ENCODE measurements at regions not wholly inside any gene's neighbourhood (a gene's known extent, or its start where the extent isn't known, plus 50 kb on each side); places are given as distances from the start of the nearest gene placed in this dataset.

GRCh38 chr6:134725590-134725989, 224.3 kb downstream of the ALDH8A1 start:
- H3K4me3 ChIP-seq (replicated peaks in 1 of 2; ENCODE audit: low read depth in 2 of 2, low read length in 2 of 2): no peak overlapping the region
- DNase-seq (ENCODE audit: low read depth in 2 of 2): no peak
- no peak for TF ChIP-seq CTCF (IDR thresholded peaks at IDR 0.05; ENCODE audit: low read depth, low read length)

- peak in 1 of 2 donors; percentile 45 for DNase-seq (ENCODE audit: low read depth in 2 of 2)
- H3K4me3 ChIP-seq (replicated peaks in 1 of 2; ENCODE audit: low read depth in 2 of 2, low read length in 2 of 2): no peak overlapping the region
- TF ChIP-seq CTCF (IDR thresholded peaks at IDR 0.05; ENCODE audit: low read depth, low read length): no peak
Measured at GRCh38 chr6:134724771-134725340, 225.0 kb downstream of the ALDH8A1 start.

- TF ChIP-seq CTCF (IDR thresholded peaks at IDR 0.05; ENCODE audit: low read depth, low read length): no peak
- DNase-seq (ENCODE audit: low read depth in 2 of 2): peak; percentile 30 to 40
- no peak overlapping the region for H3K4me3 ChIP-seq (replicated peaks in 1 of 2; ENCODE audit: low read depth in 2 of 2, low read length in 2 of 2)
Measured at GRCh38 chr6:134723081-134723871, 226.6 kb downstream of the ALDH8A1 start.

- no peak for TF ChIP-seq CTCF (IDR thresholded peaks at IDR 0.05; ENCODE audit: low read depth, low read length)
- DNase-seq (ENCODE audit: low read depth in 2 of 2): no peak
Measured at GRCh38 chr6:134722200-134722870, 227.6 kb downstream of the ALDH8A1 start.

GRCh38 chr6:134721060-134721405, 228.9 kb downstream of the ALDH8A1 start:
- no peak for TF ChIP-seq CTCF (IDR thresholded peaks at IDR 0.05; ENCODE audit: low read depth, low read length)

More at GRCh38 chr6:134722200-134722870, 227.6 kb downstream of the ALDH8A1 start:
- no peak overlapping the region for H3K4me3 ChIP-seq (replicated peaks in 1 of 2; ENCODE audit: low read depth in 2 of 2, low read length in 2 of 2)

GRCh38 chr6:134720353-134721059, 229.4 kb downstream of the ALDH8A1 start:
- no peak for TF ChIP-seq CTCF (IDR thresholded peaks at IDR 0.05; ENCODE audit: low read depth, low read length)
- no peak overlapping the region for H3K4me3 ChIP-seq (replicated peaks in 1 of 2; ENCODE audit: low read depth in 2 of 2, low read length in 2 of 2)
- DNase-seq (ENCODE audit: low read depth in 2 of 2): peak in 1 of 2 donors; percentile 54

More at GRCh38 chr6:134721060-134721405, 228.9 kb downstream of the ALDH8A1 start:
- no peak for DNase-seq (ENCODE audit: low read depth in 2 of 2)
- no peak overlapping the region for H3K4me3 ChIP-seq (replicated peaks in 1 of 2; ENCODE audit: low read depth in 2 of 2, low read length in 2 of 2)

All from cardiac fibroblast (primary cell).